SJSA1 (cell line): ENCODE measurements at regions not wholly inside any gene's neighbourhood (a gene's known extent, or its start where the extent isn't known, plus 50 kb on each side); places are given as distances from the start of the nearest gene placed in this dataset.
"Not testable (repeated sequence)": the region's sequence is repeated elsewhere in the genome, so short reads cannot be mapped to it uniquely, and the experiment has no call there.

Source experiments
- DNase-seq, 2 experiments: peaks; one replicate each; pipeline ENCODE4 v3.0.0-alpha.2; 2015 to 2020; ENCODE audit warnings: low spot score in 2 of 2, low read depth in 1 of 2
- H3K27ac ChIP-seq: fragments of 250-450 bp; sonication (Bioruptor Pico); 2 replicates; pipeline ENCODE4 v1.5.1; 2020; ENCODE audit warnings: mild to moderate bottlenecking, moderate library complexity
- H3K27me3 ChIP-seq: fragments of 250-450 bp; sonication (Bioruptor Pico); replicated peaks from 2 replicates; pipeline ENCODE4 v1.5.1; 2020; ENCODE audit warnings: mild to moderate bottlenecking, moderate library complexity
- H3K36me3 ChIP-seq: fragments of 250-450 bp; sonication (Bioruptor Pico); 2 replicates; pipeline ENCODE4 v1.5.1; 2020; ENCODE audit warnings: mild to moderate bottlenecking
- H3K4me1 ChIP-seq: fragments of 250-450 bp; sonication (Bioruptor Pico); replicated peaks from 2 replicates; pipeline ENCODE4 v1.6.1; 2021; ENCODE audit warnings: mild to moderate bottlenecking
- H3K4me3 ChIP-seq: fragments of 250-450 bp; sonication (Bioruptor Pico); 2 replicates; pipeline ENCODE4 v1.5.1; 2020; ENCODE audit warnings: mild to moderate bottlenecking
- H3K9me3 ChIP-seq: fragments of 250-450 bp; sonication (Bioruptor Pico); replicated peaks from 2 replicates; pipeline ENCODE4 v1.5.1; 2020; ENCODE audit warnings: mild to moderate bottlenecking

DNA sequence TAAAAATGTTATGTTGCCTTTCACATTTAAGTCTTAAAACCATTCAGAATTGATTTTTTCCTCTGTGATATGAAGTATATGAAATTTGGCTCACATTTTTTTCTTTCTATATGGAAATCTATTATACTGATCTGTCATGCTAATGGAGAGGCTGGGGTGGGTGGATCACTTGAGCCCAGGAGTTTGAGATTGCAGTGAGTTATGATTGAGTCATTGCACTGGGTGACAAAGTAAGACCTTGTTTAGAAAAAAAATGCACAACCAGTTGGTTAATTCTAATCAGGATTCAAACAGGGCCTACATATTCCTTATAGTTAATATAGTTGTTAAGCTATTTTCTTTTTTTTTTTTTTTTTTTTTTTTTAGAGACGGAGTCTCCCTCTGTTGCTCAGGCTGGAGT, 230.5 kb downstream of the MFSD1 start:
- Histone ChIP-seq H3K4me1 (no peaks in the 10 kb centered on the region), H3K9me3 (no peaks in the 10 kb centered on the region), H3K27ac (no peak overlapping the region), H3K4me3 (no peak overlapping the region), H3K36me3 (no peaks in the 10 kb centered on the region), H3K27me3 (no peaks in the 10 kb centered on the region)
- DNase-seq = no peak

GRCh38 chr3:159038405-159038804, 236.6 kb downstream of the MFSD1 start:
- no peak for DNase-seq
- H3K27me3 ChIP-seq = 0 out of 2 replicates have a peak, but pooled peaks cover 3% of the 10 kb centered on the region
- H3K27ac ChIP-seq = no peak overlapping the region
- H3K9me3 ChIP-seq = no peaks in the 10 kb centered on the region
- no peaks in the 10 kb centered on the region for H3K36me3 ChIP-seq
- no peaks in the 10 kb centered on the region for H3K4me1 ChIP-seq
- H3K4me3 ChIP-seq = no peak overlapping the region

GRCh38 chr3:159039286-159039685, 237.4 kb downstream of the MFSD1 start:
- Histone ChIP-seq H3K27ac (no peak overlapping the region), H3K27me3 (0 out of 2 replicates have a peak, but pooled peaks cover 3% of the 10 kb centered on the region), H3K4me1 (no peaks in the 10 kb centered on the region), H3K4me3 (no peak overlapping the region), H3K9me3 (no peaks in the 10 kb centered on the region), H3K36me3 (no peaks in the 10 kb centered on the region)
- DNase-seq = no peak

DNA sequence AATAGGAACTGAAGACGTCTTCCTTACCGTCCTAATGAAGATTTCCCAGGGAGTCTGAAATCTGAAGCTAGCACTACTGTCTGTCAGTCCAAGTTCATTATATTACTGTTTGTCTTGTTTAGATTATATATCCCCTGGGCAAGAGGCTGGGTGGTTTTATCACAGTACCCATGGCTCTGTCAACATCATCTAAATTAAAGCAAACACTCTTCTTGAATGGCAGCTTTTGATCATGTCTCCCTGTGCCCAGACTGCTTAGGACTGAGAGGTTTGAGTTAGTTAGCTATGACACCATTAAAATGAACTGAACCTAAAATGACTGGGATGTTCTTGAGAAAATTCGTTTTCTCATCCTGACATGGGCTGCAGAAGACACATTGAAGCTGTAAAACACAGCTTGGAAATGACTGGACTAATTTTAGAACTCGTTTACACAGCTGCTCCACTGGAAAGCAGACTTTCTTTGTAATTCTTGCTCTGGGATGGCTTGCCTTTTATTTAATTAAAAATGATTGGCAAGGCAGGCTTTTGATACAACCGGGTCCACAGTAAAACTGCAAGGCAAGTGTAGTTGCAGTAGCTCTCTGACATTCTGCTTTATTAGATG, 243.5 kb downstream of the MFSD1 start:
- Histone ChIP-seq H3K27me3 (peaks cover 3% of the 10 kb centered on the region; the same call in 1 of the 2 replicates), H3K4me1 (no peaks in the 10 kb centered on the region), H3K9me3 (no peaks in the 10 kb centered on the region), H3K36me3 (no peaks in the 10 kb centered on the region), H3K27ac (no peak overlapping the region), H3K4me3 (no peak overlapping the region)
- no peak for DNase-seq

- Histone ChIP-seq H3K27me3 (no peaks in the 10 kb centered on the region; the same call in 1 of the 2 replicates), H3K36me3 (no peaks in the 10 kb centered on the region), H3K27ac (no peak overlapping the region), H3K4me1 (no peaks in the 10 kb centered on the region), H3K9me3 (no peaks in the 10 kb centered on the region), H3K4me3 (no peak overlapping the region)
- DNase-seq = no peak
Observed at GRCh38 chr3:159047361-159047760, 245.5 kb downstream of the MFSD1 start.

- not testable (repeated sequence) for DNase-seq, H3K9me3 ChIP-seq, H3K36me3 ChIP-seq, H3K27ac ChIP-seq, H3K4me1 ChIP-seq, H3K27me3 ChIP-seq, H3K4me3 ChIP-seq
Observed at GRCh38 chr3:159052494-159052893, 250.6 kb downstream of the MFSD1 start.

DNA sequence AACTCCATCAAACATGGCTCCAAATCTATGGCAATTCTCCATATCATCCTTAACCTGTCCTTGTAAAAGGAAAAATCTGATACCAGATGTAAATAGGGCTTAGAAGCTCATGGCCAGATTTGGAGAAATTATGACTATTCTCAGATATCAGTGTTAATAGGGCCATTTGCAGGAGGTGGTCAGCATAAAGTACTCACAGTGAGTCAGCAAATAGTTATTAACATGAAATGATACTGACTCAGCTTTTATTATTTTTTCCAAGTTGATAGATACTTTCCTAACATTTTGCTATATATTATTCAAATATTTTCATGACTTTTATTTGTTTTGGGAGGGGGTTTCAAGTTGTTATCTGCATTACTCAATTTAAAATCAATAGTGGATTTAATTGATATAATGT, 255.8 kb downstream of the MFSD1 start:
- no peaks in the 10 kb centered on the region for H3K27me3 ChIP-seq
- DNase-seq = no peak
- no peak overlapping the region for H3K4me3 ChIP-seq
- no peaks in the 10 kb centered on the region for H3K9me3 ChIP-seq
- no peaks in the 10 kb centered on the region for H3K4me1 ChIP-seq
- no peak overlapping the region for H3K27ac ChIP-seq
- H3K36me3 ChIP-seq = no peaks in the 10 kb centered on the region

DNA sequence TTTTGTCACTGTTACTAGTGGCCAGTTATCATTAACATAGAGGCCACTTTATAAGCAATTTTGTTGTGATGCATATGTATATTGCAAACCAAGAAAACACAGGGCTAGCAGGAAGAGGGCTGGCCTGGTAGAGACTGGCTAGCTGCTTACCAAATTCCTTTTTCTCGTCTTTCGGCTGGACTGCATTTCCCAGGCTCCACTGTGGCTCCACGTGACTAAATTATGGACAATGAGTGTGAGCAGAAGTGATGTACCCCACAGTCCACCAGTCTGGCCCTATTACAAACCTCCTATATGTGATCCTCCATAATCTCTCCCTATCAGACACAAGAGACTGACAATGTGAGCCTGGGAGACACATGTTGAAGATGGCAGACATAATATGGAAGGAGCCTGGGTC, 257.0 kb downstream of the MFSD1 start:
- no peak for DNase-seq

GRCh38 chr3:159059395-159059794, 257.5 kb downstream of the MFSD1 start:
- Histone ChIP-seq H3K4me1 (no peaks in the 10 kb centered on the region), H3K36me3 (no peaks in the 10 kb centered on the region), H3K4me3 (no peak overlapping the region), H3K9me3 (no peaks in the 10 kb centered on the region), H3K27ac (no peak overlapping the region), H3K27me3 (no peaks in the 10 kb centered on the region)
- no peak for DNase-seq

More for the DNA sequence above, 257.0 kb downstream of the MFSD1 start:
- Histone ChIP-seq H3K27ac (no peak overlapping the region), H3K9me3 (no peaks in the 10 kb centered on the region), H3K4me3 (no peak overlapping the region), H3K27me3 (no peaks in the 10 kb centered on the region), H3K4me1 (no peaks in the 10 kb centered on the region), H3K36me3 (no peaks in the 10 kb centered on the region)

- Histone ChIP-seq H3K9me3 (no peaks in the 10 kb centered on the region), H3K4me1 (no peaks in the 10 kb centered on the region), H3K27ac (no peak overlapping the region), H3K27me3 (no peaks in the 10 kb centered on the region; the same call in 1 of the 2 replicates), H3K36me3 (no peaks in the 10 kb centered on the region), H3K4me3 (no peak overlapping the region)
- no peak for DNase-seq
Observed at GRCh38 chr3:159062734-159063410, 261.0 kb downstream of the MFSD1 start.

- Histone ChIP-seq H3K9me3 (no peaks in the 10 kb centered on the region), H3K4me1 (no peaks in the 10 kb centered on the region), H3K27ac (no peak within 1 kb of the TSS), H3K4me3 (no peak within 1 kb of the TSS), H3K36me3 (no peaks in the 10 kb centered on the region), H3K27me3 (peaks cover 13% of the 10 kb centered on the region; the same call in 1 of the 2 replicates)
- DNase-seq = no peak
Observed at GRCh38 chr3:159069091-159069490, 267.2 kb downstream of the MFSD1 start, which contains the start of gene IQCJ. TSS of gene IQCJ (plus strand) at chr3:159069319.

GRCh38 chr3:159069866-159070425, 268.1 kb downstream of the MFSD1 start:
- no peak for DNase-seq
- H3K4me3 ChIP-seq = no peak overlapping the region
- H3K27me3 ChIP-seq = peaks cover 13% of the 10 kb centered on the region; the same call in 1 of the 2 replicates
- H3K36me3 ChIP-seq = no peaks in the 10 kb centered on the region
- no peak overlapping the region for H3K27ac ChIP-seq
- H3K9me3 ChIP-seq = no peaks in the 10 kb centered on the region
- no peaks in the 10 kb centered on the region for H3K4me1 ChIP-seq

DNA sequence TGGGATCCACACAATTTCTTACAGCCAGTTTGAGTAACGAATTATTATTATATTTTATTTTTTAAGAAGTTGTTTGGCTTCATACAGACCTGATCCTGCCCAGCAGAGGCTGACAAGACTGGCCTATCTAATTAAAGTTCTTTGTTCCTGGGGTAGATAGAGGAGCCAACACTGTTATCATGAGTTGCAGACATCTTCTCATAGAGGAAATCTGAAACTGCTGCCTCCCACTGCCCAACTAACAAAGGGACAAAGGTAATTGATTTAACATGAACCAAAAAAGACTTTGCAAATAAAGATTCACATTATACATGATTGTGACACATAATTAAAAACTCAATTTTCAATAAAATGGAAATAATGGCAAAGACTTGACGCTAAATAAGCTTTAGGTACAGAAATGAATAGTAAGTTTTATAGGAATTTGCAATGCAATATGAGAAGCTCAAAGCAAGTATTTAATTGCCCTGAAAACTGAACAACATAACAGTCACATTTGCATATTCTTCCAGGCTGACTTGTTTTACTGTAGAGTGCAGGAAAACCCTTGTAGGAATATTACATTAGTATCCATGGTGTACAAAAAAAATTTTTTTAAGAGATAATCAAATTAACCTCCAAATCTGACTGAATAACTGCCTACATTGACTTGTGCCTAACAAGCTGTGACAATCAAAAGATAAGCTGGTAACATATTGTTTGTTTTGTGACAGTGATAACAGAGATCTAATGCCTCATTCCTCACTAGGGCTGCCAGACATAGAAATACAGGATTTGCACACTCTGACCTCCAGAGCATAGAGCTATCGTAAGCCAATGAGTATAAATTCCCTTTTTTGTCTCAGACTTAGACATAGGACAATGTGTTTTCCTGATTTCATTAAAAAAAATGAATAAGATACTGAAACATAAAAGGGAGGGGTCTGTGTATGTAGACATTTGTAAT, 273.2 kb downstream of the MFSD1 start:
- H3K36me3 ChIP-seq = no peaks in the 10 kb centered on the region
- no peaks in the 10 kb centered on the region for H3K4me1 ChIP-seq
- H3K27ac ChIP-seq = no peak overlapping the region
- DNase-seq = no peak
- no peak overlapping the region for H3K4me3 ChIP-seq
- peaks cover 5% of the 10 kb centered on the region; the same call in 1 of the 2 replicates for H3K27me3 ChIP-seq
- H3K9me3 ChIP-seq = no peaks in the 10 kb centered on the region
